Endothelial cell of hepatic sinusoid (primary cell): ENCODE measurements at regions not wholly inside any gene's neighbourhood (a gene's known extent, or its start where the extent isn't known, plus 50 kb on each side); places are given as distances from the start of the nearest gene placed in this dataset.

Experiments used
- in situ Hi-C: cut with HindIII; loops from 2 replicates; pipeline ENCODE4 v1.10.0; 2017; ENCODE audit warnings: low sequenced_read_pairs

GRCh38 chr5:124007675-124008398 is 495.9 kb downstream of the CSNK1G3 start:
- in situ Hi-C loops: no loop called here

GRCh38 chr5:124001036-124001615 is 489.1 kb downstream of the CSNK1G3 start:
- in situ Hi-C loops: no loop called here

- in situ Hi-C loops: no loop called here
These were observed 488.6 kb downstream of the CSNK1G3 start for GRCh38 chr5:124000538-124000937.

GRCh38 chr5:123997462-123998215 is 485.7 kb downstream of the CSNK1G3 start:
- in situ Hi-C loops: no loop called here

GRCh38 chr5:123997064-123997461 is 485.1 kb downstream of the CSNK1G3 start:
- in situ Hi-C loops: no loop called here

DNA sequence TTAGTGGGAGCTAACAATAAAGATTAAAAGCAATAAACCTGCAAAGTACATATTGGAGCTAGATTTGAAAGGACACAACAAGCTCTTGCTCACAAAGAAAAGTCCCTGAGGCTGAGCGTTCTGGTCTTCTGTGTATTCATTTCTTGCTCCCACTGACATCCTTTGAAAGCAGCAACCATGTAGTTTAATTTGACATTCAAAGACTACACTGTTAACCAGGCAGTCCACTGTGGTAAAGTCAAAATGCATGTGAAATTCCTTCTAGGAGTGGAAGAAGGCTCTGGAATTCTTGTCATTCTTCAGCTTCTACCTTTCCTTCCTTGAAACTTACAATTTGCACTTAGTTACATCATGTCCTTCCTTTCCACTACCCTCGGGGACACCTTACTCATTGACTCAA is 480.7 kb downstream of the CSNK1G3 start:
- in situ Hi-C loops: no loop called here

GRCh38 chr5:123987956-123988355 is 476.0 kb downstream of the CSNK1G3 start:
- in situ Hi-C loops: no loop called here

DNA sequence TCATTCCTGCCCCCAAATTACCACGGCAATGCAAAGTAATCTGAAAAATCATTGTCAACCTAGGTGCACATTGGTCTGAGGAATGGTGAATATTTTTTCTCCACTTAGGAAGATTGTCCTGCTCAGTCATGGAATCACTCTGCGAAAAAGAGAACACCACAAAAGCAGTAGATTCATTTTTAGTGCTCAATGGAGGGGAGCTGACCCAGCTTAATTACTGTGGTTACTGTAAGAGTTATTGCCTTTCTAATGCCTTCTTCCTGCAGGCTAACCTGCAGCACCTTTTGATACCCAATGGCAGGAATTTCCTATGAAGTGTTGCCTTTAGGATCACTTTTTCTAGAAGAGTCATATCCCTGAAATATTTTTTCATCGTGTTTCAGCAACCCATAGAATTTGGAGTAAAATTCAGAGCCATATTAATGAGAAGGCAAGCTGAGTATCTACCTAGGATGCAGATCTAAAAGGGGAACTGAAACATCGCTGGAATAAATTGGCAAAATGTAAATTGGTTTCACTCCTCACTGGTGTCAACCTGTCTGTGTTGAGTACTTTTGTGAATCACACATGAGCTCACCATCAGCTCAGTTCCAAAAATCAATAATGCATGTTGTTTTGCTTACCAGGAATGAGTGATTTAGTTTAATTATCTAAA is 464.5 kb downstream of the CSNK1G3 start:
- in situ Hi-C loops: loop anchor here (5.0 kb wide), 2 partner anchors 69 to 314 kb away; no protein-coding TSS in a partner anchor

DNA sequence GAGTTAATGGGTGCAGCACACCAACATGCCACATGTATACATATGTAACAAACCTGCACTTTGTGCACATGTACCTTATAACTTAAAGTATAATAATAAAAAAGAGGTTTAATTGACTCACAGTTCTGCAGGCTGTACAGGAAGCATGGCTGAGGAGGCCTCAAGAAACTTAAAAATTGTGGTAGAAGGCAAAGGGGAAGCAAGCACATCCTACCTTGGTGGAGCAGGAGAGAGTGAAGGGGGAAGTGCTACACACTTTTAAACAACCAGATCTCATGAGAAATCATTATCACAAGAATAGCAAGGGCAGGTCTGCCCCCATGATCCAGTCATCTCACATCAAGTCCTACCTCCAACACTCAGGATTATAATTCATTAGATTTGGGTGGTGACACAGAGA is 463.5 kb downstream of the CSNK1G3 start:
- in situ Hi-C loops: loop anchor here (5.0 kb wide), 2 partner anchors 68 to 313 kb away; no protein-coding TSS in a partner anchor

DNA sequence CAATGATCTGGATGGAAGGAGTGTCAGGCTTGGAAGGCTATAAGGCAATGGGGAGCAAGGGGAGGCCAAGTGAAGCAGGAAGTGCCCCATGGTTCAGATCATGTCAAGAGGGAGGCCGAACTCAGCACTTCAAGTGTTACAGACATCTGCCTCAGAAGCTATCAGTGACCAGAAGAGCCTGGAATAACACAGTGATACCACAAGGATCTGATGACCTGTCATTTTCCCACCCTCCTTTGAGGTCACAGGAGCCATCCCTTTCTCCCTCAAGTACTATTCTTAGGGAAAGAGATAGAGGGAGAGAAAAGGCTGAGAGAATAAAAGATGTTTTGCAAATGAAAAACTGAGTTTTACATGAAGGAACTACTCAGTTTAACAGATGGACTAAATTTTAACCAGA is 454.8 kb downstream of the CSNK1G3 start:
- in situ Hi-C loops: no loop called here

- in situ Hi-C loops: no loop called here
These were observed 453.6 kb downstream of the CSNK1G3 start for GRCh38 chr5:123965626-123966025.

DNA sequence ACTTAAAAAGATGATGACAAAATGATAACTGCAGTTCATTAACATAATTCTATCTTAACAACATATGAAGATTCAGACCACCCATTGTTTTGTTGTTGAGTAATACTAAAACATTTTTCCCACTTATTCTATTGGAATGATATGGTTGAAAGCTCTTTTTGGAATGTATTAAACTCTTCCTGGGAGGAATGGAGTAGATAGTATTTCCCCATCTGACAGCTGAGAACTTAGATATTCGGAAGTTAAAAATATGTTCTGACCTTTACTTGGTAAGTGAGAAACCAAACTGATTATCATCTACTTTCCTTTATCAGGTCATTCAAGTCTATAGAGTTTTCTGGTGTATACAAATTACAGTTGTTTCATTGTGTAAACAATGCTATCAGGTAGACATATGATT is 452.9 kb downstream of the CSNK1G3 start:
- in situ Hi-C loops: no loop called here

- in situ Hi-C loops: no loop called here
These were observed 448.5 kb downstream of the CSNK1G3 start for GRCh38 chr5:123960526-123960925.

GRCh38 chr5:123951582-123951977 is 439.6 kb downstream of the CSNK1G3 start:
- in situ Hi-C loops: no loop called here

DNA sequence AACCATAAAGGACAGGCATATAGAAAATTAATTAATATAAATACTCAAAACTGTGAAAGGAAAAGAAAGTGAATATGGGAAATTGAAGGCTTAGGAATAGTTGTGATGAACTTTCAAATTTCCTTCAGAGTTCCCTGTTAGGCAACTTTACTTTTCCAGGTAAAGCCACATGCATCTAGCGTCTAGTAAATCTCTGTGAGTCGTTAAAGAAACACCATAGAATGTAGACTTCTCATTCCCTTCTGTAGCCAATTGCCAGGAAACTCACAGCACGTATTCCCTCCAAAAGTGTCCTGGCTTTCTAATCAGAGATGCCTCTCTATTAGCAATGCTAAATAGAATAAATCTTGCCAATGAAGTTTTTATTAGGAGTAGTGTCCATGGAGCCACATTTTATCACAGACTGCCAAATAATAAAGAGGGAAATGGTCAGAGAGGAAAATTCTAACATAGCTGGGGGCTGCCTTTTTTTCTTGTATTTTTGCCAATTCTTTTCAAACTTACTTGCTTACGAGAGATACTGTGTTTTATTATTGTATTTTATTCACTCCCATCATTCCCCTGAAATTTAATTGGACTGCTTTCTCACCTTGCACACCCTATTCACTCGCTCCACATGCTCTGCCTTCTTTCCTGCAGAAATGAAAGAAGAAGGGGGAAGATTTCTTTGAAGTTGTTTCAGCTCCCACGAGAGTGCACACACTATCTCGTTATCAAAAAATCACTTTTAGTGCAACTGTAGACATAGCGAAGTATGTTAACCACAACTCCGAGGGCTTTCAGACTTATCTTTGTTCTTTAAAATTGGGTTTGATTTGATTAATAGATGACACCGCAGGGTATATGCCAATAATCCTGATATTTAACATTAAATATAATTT is 439.0 kb downstream of the CSNK1G3 start:
- in situ Hi-C loops: no loop called here

DNA sequence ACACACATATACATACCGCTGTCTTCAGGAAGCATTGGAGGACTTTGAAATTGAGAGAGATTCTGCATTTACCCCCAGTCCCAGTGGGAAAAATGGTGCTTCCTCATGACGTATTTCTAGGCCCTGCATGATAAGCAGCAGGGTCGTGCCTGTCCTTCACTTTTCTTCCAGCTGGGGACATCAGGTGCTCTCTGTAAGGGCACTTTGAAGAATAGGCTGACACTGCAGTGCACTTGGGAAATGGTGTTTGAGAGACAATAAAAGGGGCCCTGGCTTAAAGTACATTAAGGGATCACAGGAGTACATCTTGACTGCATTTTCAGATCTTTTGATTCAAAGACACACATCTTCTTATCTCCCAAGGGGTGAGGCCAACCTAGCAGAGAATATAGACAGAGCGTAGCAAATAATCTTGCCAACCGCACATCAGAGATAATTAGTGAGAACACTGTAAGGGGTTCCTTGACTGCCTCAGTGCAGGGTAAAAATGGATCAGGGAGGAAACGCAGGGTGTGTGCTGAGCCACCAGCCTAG is 437.9 kb downstream of the CSNK1G3 start:
- in situ Hi-C loops: no loop called here

- in situ Hi-C loops: no loop called here
These were observed 437.2 kb downstream of the CSNK1G3 start for GRCh38 chr5:123949043-123949804.

- in situ Hi-C loops: no loop called here
These were observed 435.8 kb downstream of the CSNK1G3 start for GRCh38 chr5:123947797-123948196.

GRCh38 chr5:123945548-123945947 is 433.6 kb downstream of the CSNK1G3 start:
- in situ Hi-C loops: no loop called here
